CD14-positive monocyte (primary cell): ENCODE measurements at regions not wholly inside any gene's neighbourhood (a gene's known extent, or its start where the extent isn't known, plus 50 kb on each side); places are given as distances from the start of the nearest gene placed in this dataset.

ENCODE experiments used
- DNase-seq, 3 donors: peaks; one replicate each; pipeline ENCODE4 v3.0.0-alpha.2; 2011 to 2022
- H2AFZ ChIP-seq: 2 replicates; pipeline ENCODE4 v1.6.0; 2012; ENCODE audit warnings: mild to moderate bottlenecking, low read depth, low read length, inconsistent platforms; ENCODE audit not compliant: insufficient read depth, poor library complexity, severe bottlenecking
- H3K27ac ChIP-seq, 2 donors: 1 replicate in 1 of 2; 2 replicates in 1 of 2; pipeline ENCODE4 v1.5.1; 2012 to 2013; ENCODE audit warnings: low read length in 2 of 2, control low read depth in 1 of 2, inconsistent platforms in 1 of 2, low read depth in 1 of 2, mild to moderate bottlenecking in 1 of 2
- H3K27me3 ChIP-seq, 2 donors: one replicate each; pipeline versions ENCODE4 v1.6.0 to v1.6.1; 2011 to 2013; ENCODE audit warnings: low read length in 2 of 2; ENCODE audit not compliant: control insufficient read depth in 2 of 2, insufficient read depth in 2 of 2
- H3K36me3 ChIP-seq, 2 donors: replicated peaks in 1 of 2; 1 replicate in 1 of 2; 2 replicates in 1 of 2; pipeline versions ENCODE4 v1.5.1 to v1.6.1; 2012 to 2013; ENCODE audit warnings: low read length in 2 of 2, control low read depth in 1 of 2, inconsistent platforms in 1 of 2, mild to moderate bottlenecking in 1 of 2; ENCODE audit not compliant: insufficient read depth in 2 of 2, control insufficient read depth in 1 of 2
- H3K4me1 ChIP-seq, 2 donors: 1 replicate in 1 of 2; 2 replicates in 1 of 2; pipeline versions ENCODE4 v1.5.1 to v1.6.1; 2012 to 2013; ENCODE audit warnings: low read length in 2 of 2, control low read depth in 1 of 2, inconsistent platforms in 1 of 2, mild to moderate bottlenecking in 1 of 2, moderate library complexity in 1 of 2; ENCODE audit not compliant: insufficient read depth in 2 of 2, control insufficient read depth in 1 of 2
- H3K4me2 ChIP-seq: replicated peaks from 2 replicates; pipeline ENCODE3; 2012; ENCODE audit warnings: low read length, moderate library complexity, mild to moderate bottlenecking; ENCODE audit not compliant: poor library complexity, severe bottlenecking; ENCODE audit errors: extremely low read depth
- H3K4me3 ChIP-seq, 3 experiments: fragments of 200-600 bp in 1 of 3; sonication (generic) in 1 of 3; replicated peaks in 1 of 3; 1 replicate in 2 of 3; 2 replicates in 1 of 3; pipeline ENCODE4 v1.5.1; 2011 to 2013; ENCODE audit warnings: low read length in 3 of 3, mild to moderate bottlenecking in 3 of 3, control low read depth in 2 of 3, low read depth in 2 of 3, inconsistent platforms in 1 of 3, moderate library complexity in 1 of 3
- H3K79me2 ChIP-seq: 2 replicates; pipeline ENCODE4 v1.6.0; 2012; ENCODE audit warnings: mild to moderate bottlenecking, control low read depth, inconsistent platforms, low read length, moderate library complexity; ENCODE audit not compliant: insufficient read depth
- H3K9ac ChIP-seq: 2 replicates; pipeline ENCODE4 v1.6.0; 2017; ENCODE audit warnings: low read length, mild to moderate bottlenecking; ENCODE audit not compliant: insufficient read depth, poor library complexity, severe bottlenecking
- H3K9me3 ChIP-seq, 2 donors: replicated peaks in 1 of 2; 1 replicate in 1 of 2; 2 replicates in 1 of 2; pipeline versions ENCODE4 v1.5.1 to v1.6.1; 2012 to 2013; ENCODE audit warnings: low read length in 2 of 2, control low read depth in 1 of 2; ENCODE audit not compliant: control insufficient read depth in 1 of 2, insufficient read depth in 1 of 2
- H4K20me1 ChIP-seq: 2 replicates; pipeline ENCODE4 v1.6.0; 2012; ENCODE audit warnings: mild to moderate bottlenecking, low read length, control low read depth, moderate library complexity; ENCODE audit not compliant: insufficient read depth
- H3K27ac Mint-ChIP-seq, 7 donors: one replicate each; pipeline ENCODE4 v1.8.0; 2020; ENCODE audit warnings: mild to moderate bottlenecking in 7 of 7, mixed read lengths in 7 of 7, moderate library complexity in 6 of 7, inconsistent platforms in 2 of 7
- H3K27me3 Mint-ChIP-seq, 3 donors: one replicate each; pipeline ENCODE4 v1.8.0; 2021 to 2022; ENCODE audit warnings: low read depth in 3 of 3, mild to moderate bottlenecking in 3 of 3, mixed read lengths in 3 of 3, moderate library complexity in 3 of 3, inconsistent platforms in 1 of 3
- H3K36me3 Mint-ChIP-seq, 2 donors: one replicate each; pipeline ENCODE4 v1.8.0; 2020; ENCODE audit warnings: mixed read lengths in 2 of 2, inconsistent platforms in 1 of 2, mild to moderate bottlenecking in 1 of 2
- H3K4me1 Mint-ChIP-seq: one replicate; pipeline ENCODE4 v1.8.0; 2020; ENCODE audit warnings: mild to moderate bottlenecking, mixed read lengths
- H3K4me3 Mint-ChIP-seq, 2 donors: one replicate each; pipeline ENCODE4 v1.8.0; 2020; ENCODE audit warnings: mild to moderate bottlenecking in 2 of 2, mixed read lengths in 2 of 2, moderate library complexity in 1 of 2
- H3K9me3 Mint-ChIP-seq, 7 donors: one replicate each; pipeline ENCODE4 v1.8.0; 2020 to 2022; ENCODE audit warnings: mixed read lengths in 7 of 7, mild to moderate bottlenecking in 6 of 7, moderate library complexity in 6 of 7, inconsistent platforms in 2 of 7
- WGBS: methylation state at CpG from one replicate; pipeline ENCODE4 v1.1.5; 2013; ENCODE audit warnings: missing lambda C conversion rate; ENCODE audit not compliant: insufficient coverage; 5-methylcytosine and 5-hydroxymethylcytosine counted together
- intact Hi-C, 2 donors: fragments of 100-400 bp; cut with micrococcal nuclease; formaldehyde crosslinking; loops; one replicate each; pipeline versions ENCODE4 v1.15.0 to v1.15.1; 2023
- TF ChIP-seq, protein P1 (sequence below): fragments of 200-600 bp; IDR thresholded peaks from one replicate; pipeline ENCODE4 v1.8.0; 2022; ENCODE audit warnings: antibody characterized with exemption, mild to moderate bottlenecking

DNA sequence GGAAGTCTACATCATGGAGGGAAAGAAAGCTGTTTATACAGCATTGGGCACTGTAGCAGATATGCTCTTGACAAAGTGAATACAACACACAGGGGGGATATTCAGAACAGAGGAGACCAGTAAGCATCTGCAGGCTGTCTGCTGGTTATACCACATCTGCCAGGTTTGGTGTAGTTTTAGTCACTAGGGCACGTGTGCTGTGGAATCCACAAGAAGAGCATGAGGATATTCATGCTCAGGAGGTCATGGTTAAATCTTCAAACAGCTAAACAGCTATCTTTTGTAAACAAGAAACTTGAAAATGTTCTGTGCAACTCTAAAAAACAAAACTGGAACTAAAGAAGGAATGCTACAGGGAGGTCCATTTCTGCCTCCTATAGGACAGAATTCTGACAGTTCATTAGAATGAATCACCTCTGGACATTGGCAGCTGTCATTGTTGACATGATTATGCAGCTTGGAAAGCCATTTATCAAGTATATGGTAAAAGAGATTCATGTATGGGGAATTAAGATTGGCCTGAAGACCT lies 175.8 kb downstream of the RCHY1 start:
- H4K20me1 ChIP-seq = no peaks in the 10 kb centered on the region
- Mint-ChIP-seq H3K9me3 (peaks cover 0 to 14% (median 7%) of the 10 kb centered on the region in 7 donors), H3K4me1 (no peaks in the 10 kb centered on the region), H3K4me3 (no peak overlapping the region), H3K36me3 (no peaks in the 10 kb centered on the region), H3K27ac (no peak overlapping the region), H3K27me3 (peaks cover 0 to 2% (median 0%) of the 10 kb centered on the region in 3 donors)
- no peak for DNase-seq
- H3K4me3 ChIP-seq = no peak overlapping the region
- H3K79me2 ChIP-seq = no peaks in the 10 kb centered on the region
- H3K27ac ChIP-seq = no peak overlapping the region
- WGBS = 83% methylated on average over 1 of the region's 1 CpG
- no peak overlapping the region for H3K4me2 ChIP-seq
- H3K9me3 ChIP-seq = peaks cover 0 to 2% of the 10 kb centered on the region in 2 donors
- TF ChIP-seq, protein P1, sequence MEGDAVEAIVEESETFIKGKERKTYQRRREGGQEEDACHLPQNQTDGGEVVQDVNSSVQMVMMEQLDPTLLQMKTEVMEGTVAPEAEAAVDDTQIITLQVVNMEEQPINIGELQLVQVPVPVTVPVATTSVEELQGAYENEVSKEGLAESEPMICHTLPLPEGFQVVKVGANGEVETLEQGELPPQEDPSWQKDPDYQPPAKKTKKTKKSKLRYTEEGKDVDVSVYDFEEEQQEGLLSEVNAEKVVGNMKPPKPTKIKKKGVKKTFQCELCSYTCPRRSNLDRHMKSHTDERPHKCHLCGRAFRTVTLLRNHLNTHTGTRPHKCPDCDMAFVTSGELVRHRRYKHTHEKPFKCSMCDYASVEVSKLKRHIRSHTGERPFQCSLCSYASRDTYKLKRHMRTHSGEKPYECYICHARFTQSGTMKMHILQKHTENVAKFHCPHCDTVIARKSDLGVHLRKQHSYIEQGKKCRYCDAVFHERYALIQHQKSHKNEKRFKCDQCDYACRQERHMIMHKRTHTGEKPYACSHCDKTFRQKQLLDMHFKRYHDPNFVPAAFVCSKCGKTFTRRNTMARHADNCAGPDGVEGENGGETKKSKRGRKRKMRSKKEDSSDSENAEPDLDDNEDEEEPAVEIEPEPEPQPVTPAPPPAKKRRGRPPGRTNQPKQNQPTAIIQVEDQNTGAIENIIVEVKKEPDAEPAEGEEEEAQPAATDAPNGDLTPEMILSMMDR = no peak
- no peaks in the 10 kb centered on the region for H3K27me3 ChIP-seq
- intact Hi-C loops = no loop called here
- H2AFZ ChIP-seq = no peak overlapping the region
- no peak overlapping the region for H3K9ac ChIP-seq
- no peaks in the 10 kb centered on the region for H3K36me3 ChIP-seq
- H3K4me1 ChIP-seq = no peaks in the 10 kb centered on the region

DNA sequence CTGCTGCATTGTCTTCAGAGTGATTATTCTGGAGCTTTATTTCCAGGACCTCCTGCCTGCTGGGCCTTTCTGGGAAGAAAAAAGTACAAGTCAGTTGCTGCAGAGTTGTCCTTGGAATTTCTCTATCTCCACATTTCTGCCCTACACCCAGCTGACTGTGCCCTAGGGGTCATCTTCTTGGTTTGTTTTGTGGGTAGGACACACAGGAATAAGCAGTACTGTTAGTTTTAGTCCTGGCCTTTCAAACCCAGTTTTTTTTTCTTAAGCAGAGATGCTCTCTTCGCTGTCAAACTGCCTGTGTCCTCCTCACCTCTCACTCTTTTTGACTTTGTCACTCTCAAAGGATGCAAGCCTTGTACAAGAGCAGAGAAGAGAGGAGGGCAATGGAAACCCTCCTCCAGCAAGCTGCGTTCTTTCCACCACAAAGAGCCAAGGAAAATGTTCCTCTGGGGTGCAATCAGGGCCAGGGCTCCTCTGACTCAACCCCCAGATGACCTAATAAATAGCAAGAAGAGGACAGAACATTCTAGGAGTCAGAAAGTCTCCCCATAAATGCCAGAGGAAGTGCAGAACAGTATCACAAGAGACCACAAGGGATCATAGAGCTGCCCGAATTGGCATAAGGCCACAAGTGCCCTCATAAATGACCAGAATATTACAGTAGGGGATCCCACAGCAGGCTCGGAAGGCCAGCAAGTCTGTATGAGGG lies 186.2 kb downstream of the RCHY1 start:
- H3K27ac ChIP-seq = no peak overlapping the region
- H3K9me3 Mint-ChIP-seq = peaks cover 3 to 20% (median 8%) of the 10 kb centered on the region in 7 donors
- no peaks in the 10 kb centered on the region for H3K36me3 Mint-ChIP-seq
- H3K27me3 ChIP-seq = no peaks in the 10 kb centered on the region
- H2AFZ ChIP-seq = no peak overlapping the region
- no peaks in the 10 kb centered on the region for H3K4me1 ChIP-seq
- no peak overlapping the region for H3K9ac ChIP-seq
- no peaks in the 10 kb centered on the region for H3K4me1 Mint-ChIP-seq
- H3K27me3 Mint-ChIP-seq = peaks cover 0 to 6% (median 3%) of the 10 kb centered on the region in 3 donors
- intact Hi-C loops = no loop called here
- no CpG with 5 or more reads among the region's 4 CpGs for WGBS
- no peaks in the 10 kb centered on the region for H4K20me1 ChIP-seq
- no peak overlapping the region for H3K27ac Mint-ChIP-seq
- no peak overlapping the region for H3K4me3 ChIP-seq
- peaks cover 0 to 13% of the 10 kb centered on the region in 2 donors for H3K9me3 ChIP-seq
- H3K4me3 Mint-ChIP-seq = no peak overlapping the region
- TF ChIP-seq, protein P1 = no peak
- H3K79me2 ChIP-seq = no peaks in the 10 kb centered on the region
- H3K36me3 ChIP-seq = no peaks in the 10 kb centered on the region
- no peak for DNase-seq
- H3K4me2 ChIP-seq = no peak overlapping the region
